GM18520 (cell line): ENCODE measurements at regions not wholly inside any gene's neighbourhood (a gene's known extent, or its start where the extent isn't known, plus 50 kb on each side); places are given as distances from the start of the nearest gene placed in this dataset.

ENCODE experiments used
- ATAC-seq: cut with Tn5 transposase; IDR thresholded peaks from one replicate; pipeline ENCODE4 v1.9.1; 2021; ENCODE audit not compliant: unreplicated experiment

DNA sequence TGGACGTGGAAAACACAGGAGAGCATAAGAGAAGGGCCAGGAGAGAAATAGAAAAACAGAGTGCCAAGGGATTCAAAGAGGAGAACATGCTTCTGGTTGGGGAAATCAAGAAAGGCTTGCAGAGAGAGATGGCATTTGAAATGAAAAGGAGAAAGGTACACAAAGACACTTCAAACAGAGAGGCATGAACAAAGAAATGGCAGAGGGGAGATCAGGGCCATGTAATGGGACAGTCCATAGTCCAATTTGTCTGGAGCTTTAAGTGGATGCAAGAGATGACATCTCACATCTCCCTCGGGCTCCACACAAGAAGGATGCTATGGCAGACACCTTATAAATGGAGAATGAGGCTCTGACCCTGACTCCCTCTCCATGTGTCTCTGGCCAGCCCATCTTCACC lies 331.1 kb downstream of the MLLT3 start:
- no peak for ATAC-seq

DNA sequence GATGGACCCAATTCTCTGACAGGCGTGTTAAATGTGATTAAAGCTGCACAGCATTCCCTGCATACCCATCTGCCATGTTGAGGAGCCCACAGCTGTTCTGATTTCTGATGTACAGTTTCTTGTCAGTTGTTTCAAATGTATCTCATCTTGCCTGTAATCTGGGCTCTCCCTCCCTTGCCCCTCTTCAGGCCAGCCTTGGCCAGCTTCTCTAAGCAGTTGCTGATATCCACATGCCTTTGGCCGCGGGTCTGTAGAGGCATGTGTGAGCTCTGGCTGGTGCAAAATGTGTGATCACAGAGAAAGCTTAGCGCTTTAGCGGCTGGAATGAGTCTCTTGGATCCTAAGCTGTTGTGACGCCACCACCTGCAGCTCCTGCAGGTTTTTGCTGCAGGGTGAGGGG lies 332.0 kb downstream of the MLLT3 start:
- no peak for ATAC-seq

DNA sequence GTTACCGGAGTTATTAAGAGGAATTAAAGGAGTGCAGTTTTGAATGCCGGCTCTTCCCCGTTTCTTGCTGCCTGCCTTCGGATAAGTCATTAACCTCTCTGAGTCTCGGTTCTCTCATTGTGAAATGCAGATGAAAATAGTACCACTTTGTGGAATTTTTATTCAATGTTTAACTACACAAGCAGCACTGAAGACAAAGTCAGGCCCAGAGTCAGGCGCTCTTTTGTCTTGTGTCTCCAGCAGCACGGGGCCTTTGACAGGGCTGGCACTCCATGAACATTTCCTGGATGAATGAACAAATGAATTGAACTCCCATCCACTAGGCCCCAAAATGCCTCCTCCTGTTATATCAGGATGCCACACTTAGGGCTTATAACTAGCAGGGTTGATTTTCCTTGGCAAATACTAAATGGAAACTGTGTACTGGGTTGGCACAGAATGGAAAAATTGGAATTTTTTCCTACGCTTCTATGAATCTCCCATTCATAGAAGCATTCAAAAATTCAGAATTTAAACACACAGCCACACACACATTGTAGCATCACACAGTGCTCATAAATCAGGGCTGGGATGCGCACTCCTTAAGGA lies 332.8 kb downstream of the MLLT3 start:
- ATAC-seq: peak; percentile 2

DNA sequence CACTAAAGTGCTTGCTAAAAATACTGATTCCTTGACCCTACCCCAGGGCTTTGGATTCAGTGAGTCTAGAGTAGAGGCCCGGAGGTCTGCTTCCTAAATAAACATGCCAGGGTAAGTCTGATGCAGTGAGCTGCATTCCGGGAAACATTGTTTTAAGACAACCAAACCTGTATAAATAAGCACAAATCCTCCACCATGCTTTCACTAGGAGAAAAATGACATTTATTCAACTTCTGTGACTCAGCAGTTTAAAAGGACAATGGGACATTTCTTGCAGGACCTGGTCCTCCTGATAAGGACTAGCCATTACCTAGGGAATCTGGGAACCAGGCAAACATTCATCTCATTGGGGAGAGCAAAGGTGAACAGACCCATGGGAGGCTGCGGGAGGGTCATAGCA lies 335.3 kb downstream of the MLLT3 start:
- ATAC-seq: no peak

DNA sequence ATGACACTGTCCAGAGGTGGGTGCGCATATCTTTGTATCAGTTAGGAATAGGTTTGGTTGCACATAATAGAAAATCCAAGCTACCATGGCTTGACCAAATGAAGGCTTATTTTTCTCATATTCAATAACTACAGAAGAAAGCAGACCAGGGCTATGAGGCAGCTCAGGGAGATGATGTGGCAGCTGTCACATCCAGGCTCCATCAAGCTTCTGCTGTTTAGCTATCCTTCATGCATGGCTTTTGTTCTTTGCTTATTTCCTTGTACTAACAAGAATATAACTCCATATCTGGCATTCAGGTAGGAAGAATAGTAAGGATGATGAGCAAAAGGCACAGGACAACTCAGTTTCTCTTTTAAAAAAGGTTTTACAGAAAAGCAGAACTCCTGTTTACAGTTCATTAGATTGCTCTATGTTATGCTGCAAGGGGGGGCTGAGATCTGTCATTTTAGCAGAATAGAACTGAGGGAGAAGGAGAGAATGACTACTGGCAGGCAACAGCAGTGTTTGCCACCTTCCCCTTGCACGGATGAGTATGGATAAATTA lies 336.1 kb downstream of the MLLT3 start:
- ATAC-seq: no peak

DNA sequence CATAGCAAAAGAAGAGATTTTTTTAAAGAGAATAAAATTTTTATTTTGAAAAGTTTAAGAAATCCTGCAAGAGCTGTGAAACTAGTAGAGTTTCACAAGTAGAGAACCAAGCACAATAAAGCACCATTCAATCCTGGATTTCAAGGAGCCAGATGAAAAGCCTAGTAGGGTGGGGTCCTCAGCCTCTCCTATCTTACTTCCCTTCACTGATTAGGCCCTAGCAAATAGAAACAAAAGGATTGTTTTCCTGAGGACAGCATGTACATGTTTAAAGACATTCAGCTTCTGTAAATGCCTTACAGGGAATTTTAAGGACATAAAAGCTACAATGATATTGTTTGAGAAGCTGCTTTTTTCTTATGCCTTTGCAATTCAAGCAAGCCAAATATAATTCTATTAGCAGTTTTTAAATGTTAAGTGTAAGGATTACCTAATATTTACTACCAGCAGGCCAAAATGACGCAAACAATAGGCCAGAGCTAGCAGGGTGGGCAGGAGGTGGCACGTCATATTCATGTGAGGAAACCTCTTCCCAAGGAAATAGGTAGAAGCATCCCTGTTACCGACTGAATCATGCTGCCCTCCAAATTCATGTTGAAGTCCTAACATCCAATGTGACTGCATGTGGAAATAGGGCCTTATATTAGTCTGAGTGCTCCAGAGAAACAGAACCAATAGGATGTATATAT lies 337.6 kb downstream of the MLLT3 start:
- ATAC-seq: no peak

DNA sequence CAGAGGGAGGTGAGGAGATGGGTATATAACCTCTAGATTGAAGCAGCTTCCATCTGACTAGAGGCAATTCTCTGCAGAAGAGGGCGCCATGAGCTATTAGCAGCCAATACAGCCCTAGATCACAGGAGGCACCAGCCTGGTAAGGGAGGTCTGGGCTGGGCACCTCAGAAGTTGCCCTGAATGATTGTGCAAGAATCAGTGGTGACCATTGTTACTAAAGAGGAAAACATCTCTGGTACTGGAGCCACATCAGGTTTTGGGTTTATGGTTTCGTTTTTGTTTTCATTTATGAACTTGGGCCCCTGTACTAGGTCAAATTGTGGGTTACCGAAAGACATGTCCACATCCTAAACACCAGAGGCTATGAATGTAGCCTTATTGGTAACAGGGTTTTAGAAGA lies 342.0 kb downstream of the MLLT3 start:
- ATAC-seq: no peak

DNA sequence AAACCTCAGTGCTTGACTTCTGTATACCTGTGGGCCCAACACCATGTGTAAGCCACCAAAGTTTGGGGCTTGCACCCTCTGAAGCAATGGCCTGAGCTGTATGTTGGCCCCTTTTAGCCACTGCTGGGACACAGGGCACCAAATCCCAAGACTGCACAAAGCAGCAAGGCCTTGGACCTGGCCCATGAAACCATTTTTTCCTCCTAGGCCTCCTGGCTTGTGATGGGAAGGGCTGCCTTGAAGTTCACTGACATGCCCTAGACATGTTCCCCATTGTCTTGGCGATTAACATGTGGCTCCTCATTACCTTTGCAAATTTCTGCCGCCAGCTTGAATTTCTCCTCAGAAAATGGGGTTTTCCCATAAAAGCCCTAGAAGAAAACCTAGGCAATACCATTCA lies 345.5 kb downstream of the MLLT3 start:
- ATAC-seq: no peak

DNA sequence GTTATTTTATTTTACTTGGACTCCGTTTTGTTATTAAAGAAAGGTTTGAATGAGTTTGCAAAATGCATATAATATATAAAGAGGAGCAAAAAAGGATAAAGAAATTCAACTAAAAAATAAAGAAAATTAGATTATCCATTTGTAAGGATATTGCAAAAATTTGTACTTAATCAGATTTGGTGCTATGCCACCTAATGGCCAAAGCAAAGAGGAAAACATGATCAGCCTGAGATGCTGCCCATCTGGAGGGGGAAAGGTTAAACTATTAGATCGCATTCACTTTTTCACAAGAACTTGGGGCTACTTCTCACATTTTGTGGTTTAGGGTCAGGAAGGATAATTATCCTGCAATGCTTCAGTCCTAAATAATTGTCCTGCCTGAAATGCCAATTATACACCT lies 350.6 kb downstream of the MLLT3 start:
- no peak for ATAC-seq

DNA sequence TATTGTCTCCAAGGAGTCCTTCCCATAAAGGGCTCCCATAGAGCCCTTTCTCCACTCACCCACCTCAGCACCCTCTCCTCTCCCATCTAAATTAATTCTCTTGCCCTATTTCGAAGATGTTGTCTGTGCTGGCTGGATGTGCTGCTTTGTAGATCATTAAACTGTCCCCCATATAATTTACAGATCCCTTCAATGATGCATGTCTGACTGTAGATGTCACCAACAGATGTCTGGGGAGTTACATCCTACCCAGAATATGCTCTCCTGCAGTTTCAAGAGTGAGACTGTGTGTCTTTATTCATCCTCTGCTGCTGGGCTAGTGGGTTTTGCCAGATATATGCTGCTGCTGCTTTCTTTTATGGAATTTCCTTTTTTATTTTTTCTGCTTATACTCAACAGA lies 351.2 kb downstream of the MLLT3 start:
- no peak for ATAC-seq

DNA sequence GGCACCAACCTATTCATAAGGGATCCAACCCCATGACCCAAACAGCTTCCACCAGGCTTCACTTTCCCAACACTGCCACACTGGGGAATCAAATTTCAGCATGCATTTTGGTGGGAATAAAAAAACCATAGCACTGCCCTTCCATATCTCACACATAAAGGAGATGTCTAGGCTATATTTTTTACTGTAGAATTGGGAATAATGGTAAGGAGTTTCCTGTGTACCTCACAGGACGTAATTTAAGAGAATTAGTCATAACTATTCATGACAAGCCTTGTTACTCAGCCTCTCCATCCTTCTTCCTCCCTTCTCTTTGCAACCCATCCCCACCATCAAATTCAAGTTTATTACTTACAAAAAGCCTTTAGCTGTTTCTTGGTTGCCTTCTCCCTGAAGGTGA lies 352.1 kb downstream of the MLLT3 start:
- ATAC-seq: no peak

DNA sequence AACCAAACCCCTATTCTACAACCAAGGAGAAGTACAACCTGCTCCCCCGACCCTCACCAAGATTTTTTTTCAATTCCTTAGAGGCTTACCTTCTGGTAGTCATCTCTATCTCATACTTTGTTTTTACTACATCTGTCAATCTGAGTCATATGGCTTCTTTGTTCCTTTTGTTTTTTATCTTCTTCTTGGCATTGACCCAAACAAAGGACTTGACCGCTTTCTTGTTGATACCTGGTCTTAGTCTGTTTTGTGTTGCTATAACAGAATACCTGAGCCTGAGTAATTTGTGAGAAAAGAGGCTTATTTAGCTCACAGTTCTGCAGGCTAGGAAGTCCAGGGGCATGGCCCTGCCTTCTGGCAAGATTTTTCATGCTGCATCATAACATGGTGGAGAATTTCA lies 352.7 kb downstream of the MLLT3 start:
- no peak for ATAC-seq

DNA sequence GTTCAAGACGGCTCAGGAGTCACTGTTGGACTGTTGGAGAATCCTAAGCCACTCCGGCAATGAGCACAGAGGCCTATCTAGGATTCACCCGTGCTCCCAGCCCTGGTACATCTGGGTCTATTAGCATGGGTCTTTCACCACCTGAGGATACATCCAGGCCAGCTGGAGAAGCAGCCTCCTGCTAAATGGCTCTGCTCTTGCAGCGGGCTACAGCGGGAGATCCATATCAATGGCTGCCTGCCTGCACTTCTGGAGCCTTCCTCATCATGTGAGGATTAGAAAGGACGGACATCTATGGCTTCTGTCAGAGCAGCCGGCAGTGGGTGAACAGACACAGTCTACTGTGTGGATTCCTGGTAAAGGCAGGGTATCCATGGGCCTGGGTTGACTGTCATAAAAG lies 357.4 kb downstream of the MLLT3 start:
- ATAC-seq: no peak

DNA sequence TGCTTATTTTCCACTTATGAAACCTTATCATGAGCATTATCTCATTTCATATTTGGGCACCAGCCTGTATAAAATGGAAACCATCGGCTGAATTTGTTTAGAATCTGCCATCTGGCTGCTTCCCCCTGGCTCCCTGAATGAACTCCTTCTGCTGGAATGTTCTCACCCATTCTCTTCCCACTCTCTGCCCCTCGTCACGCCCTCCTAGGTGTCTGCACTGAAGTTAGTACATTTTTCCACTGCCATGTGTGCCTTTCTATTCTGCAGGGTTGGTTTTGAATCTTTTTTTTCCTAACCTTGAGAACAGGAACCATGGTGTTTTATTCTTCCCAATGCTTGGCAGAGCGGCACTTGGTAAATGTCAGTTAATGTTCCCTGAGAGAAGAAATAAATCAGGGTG lies 359.7 kb downstream of the MLLT3 start:
- no peak for ATAC-seq

DNA sequence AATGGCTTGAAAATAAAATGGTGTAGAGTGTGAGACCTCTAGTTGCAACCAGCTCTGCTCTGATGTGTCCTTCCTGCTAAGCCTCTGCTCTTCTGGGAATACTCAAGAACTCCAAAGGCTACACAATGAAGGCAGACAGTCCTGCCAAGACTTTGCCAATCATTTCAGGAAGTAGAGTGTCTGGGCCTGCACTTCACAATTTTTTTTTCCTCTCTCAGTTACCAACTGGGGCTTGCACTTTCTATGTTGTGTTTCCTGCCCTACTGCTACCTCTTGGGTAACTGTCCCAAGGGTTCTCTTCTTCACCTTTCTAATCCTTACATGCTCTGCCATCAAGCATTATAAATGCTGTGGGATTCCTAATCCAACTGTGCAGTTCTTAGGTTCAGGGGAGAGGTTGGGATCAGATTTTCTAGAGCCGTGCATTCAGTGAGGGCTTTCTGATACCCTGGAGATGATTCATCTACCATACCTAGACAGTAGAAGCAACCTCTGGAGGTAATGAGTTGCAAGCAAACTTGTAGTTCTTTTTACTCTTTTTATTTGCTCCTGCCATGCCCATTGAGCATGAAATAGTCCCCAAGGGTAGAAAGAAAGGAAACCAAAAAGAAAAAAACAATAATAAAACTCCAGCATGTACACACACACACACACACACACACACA lies 365.9 kb downstream of the MLLT3 start:
- peak; percentile 40 for ATAC-seq

DNA sequence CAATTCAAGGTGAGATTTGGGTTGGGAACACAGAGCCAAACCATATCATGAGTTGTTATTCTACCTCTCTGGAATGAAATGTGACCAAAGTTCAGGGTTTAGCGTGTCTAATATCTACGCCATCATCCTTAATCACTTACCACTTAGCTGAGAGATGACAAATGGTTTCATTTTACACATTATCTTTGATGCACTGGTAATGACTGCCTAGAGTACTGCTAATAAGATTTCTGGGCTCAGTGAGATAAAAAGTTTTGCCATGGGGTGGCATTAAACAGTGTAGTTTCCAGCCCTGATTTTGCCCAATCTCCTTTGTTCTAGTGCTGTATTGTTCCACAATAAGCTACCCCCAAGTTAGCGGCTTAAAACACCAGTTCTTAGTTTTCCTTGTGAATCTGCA lies 367.2 kb downstream of the MLLT3 start:
- no peak for ATAC-seq

DNA sequence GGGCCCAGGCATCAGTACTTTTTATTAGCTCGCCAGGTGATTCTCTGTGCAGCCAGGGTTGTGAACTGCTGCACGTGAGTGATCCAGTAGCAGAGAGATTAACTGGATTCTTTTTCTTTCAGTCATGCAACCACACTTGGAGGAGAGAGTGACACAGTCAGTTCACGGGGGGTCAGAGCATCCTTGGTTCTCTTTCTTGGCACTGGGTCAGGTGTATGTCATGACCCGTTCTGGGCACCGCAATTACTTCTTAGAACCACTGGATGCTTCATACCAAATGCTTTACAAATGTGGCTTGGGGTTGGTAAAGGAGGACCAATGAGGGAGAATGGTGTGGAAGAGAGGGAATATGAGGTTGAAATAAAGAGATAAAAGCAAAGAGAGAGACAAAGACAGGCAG lies 368.7 kb downstream of the MLLT3 start:
- ATAC-seq: no peak

DNA sequence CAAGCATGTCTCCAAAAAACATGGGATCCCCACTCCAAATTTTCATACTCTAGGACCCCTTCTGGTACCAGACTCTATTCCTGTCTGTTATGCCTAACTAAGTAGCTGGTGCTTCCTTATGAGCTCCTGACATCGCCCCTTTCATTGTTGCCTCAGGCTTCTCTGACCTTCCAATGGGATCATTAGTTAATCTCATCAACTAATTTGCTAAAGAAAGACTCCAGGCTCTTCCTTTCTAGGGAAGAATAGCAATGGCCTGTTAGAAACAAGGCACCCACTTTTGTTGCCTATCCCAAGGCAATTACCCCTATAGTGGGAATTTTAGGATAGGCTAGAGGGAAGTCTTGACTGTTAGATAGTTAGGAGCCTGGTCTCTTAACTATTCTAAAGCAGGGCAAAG lies 369.5 kb downstream of the MLLT3 start:
- ATAC-seq: no peak

DNA sequence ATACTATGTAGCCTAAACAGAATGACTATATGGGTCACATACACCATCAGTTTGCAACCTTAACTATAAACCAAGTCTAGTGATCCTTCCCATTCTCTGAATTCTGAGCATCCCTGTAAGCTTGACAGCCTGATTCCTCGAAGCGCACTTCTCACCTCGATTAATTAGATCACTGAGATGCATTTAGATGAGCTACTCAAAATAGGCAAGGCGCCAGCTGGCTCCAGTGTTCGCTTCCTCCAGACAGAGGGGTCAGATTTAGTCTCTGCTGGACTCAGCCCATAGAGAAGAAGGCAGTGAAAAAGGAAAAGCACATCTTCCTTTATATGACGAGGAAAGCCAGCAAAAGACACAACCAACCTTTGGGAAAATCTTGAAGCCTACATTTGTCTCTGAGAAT lies 371.5 kb downstream of the MLLT3 start:
- no peak for ATAC-seq

DNA sequence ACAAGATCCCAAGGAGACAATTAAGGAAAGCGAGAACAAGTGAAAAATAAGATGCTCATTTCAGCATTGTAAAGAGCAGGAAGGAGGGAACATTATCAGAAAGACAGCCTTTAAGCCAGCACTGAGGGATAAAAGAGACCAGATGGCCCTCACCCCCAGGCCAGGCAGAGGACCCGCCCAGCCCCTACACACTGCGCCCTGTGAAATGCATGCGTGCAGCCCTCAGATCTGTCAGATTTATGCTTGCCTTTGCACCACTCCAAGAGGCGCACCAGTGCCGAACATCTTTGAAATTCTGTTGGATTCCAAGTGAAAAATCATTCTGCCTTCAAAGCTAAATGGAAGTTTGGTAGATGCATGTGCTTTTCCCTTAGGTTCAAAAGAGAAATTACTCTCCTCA lies 378.0 kb downstream of the MLLT3 start:
- ATAC-seq: no peak

DNA sequence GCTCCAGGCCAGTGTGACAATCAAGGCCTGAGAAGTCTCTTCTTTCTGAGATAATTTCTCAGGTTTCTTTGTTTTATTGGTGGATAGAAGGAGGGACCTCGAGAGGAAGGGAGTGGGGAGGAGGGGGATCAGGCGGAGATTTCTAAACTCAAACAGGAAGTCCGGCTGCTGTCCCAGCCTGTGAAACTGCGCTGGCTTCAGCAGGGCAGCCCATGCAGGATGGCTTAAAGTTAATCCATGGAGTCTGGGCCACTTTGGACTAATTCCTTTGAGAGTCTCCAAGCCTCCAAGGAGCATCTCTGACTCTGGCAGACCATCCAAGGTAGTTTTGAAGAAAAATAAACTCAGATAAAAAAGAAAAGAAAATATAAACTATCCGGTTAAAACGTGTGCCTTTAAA lies 378.5 kb downstream of the MLLT3 start:
- ATAC-seq: no peak

DNA sequence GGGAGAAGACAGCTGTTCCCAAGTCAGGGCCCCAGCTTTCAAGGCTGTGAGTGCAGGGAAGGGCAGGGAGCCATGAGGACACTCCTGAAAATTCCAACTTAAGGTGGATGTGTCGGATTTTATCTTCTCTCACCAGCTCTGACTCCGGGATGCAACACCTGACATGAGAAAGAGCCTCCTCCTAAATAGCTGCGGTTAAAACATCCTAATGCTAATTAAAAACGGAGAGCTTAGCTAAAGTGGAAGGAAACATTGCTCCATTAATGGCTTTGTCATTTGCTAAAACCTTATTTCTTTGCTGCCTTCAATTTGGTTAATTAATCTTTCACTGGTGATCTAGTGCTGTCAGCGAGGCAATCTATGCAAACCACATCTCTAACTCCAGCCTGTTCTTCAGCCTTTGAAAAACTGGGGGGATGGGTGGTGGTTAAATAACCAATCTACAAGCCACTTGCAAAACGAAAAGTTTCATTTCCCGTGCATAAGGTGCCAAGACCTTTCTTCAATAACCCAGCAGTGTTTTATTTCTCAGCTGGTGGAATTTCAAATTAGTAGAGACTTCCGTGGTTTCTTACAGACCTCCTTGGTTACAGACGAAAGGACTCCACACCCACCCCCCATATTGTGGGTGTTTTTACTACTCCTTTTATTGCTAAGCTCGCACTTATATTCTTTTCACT lies 379.6 kb downstream of the MLLT3 start:
- peak; percentile 88 for ATAC-seq
